Testis (tissue), 2 donors: ENCODE measurements at regions not wholly inside any gene's neighbourhood (a gene's known extent, or its start where the extent isn't known, plus 50 kb on each side); places are given as distances from the start of the nearest gene placed in this dataset.

Experiments
- CTCF ChIP-seq, 3 experiments: fragments of 450-650 bp in 2 of 3; fragments of 200-600 bp in 1 of 3; sonication (generic) in 1 of 3; IDR thresholded peaks; one replicate each; pipeline ENCODE4 v1.5.1; 2016 to 2019; ENCODE audit warnings: antibody characterized with exemption in 3 of 3, mild to moderate bottlenecking in 2 of 3, moderate library complexity in 1 of 3
- POLR2A ChIP-seq: fragments of 450-650 bp; IDR thresholded peaks from one replicate; pipeline ENCODE4 v1.6.1; 2017; ENCODE audit warnings: antibody characterized with exemption, mild to moderate bottlenecking, moderate library complexity

- TF ChIP-seq CTCF (IDR thresholded peaks at IDR 0.05) (no peak), POLR2A (no peak)
Measured at GRCh38 chr2:28696261-28696660, 55.4 kb upstream of the PPP1CB start.
